GM23338 (cell line): ENCODE measurements at regions not wholly inside any gene's neighbourhood (a gene's known extent, or its start where the extent isn't known, plus 50 kb on each side); places are given as distances from the start of the nearest gene placed in this dataset.

Experiments
- ATAC-seq: fragments of 200-7000 bp; cut with Tn5 transposase; 3 replicates; pipeline ENCODE4 v1.9.1; 2020
- DNase-seq: peaks from one replicate; pipeline ENCODE4 v3.0.0-alpha.2; 2015; ENCODE audit warnings: low spot score
- H2AFZ ChIP-seq: fragments of 200-600 bp; sonication (generic); 2 replicates; pipeline ENCODE4 v1.8.0; 2016; ENCODE audit warnings: antibody characterized with exemption, mild to moderate bottlenecking, moderate library complexity
- H3F3A ChIP-seq: fragments of 200-600 bp; sonication (generic); replicated peaks from 2 replicates; pipeline ENCODE4 v1.8.0; 2017; ENCODE audit warnings: antibody characterized with exemption, mixed run types, low read depth
- H3K27ac ChIP-seq: fragments of 200-600 bp; sonication (generic); 2 replicates; pipeline ENCODE4 v1.6.1; 2016; ENCODE audit warnings: low read depth
- H3K27me3 ChIP-seq: fragments of 200-600 bp; sonication (generic); 2 replicates; pipeline ENCODE4 v1.8.0; 2016; ENCODE audit warnings: mild to moderate bottlenecking, mixed run types, moderate library complexity; ENCODE audit not compliant: insufficient read depth
- H3K36me3 ChIP-seq: fragments of 200-600 bp; sonication (generic); 2 replicates; pipeline ENCODE4 v1.8.0; 2016; ENCODE audit warnings: mild to moderate bottlenecking; ENCODE audit not compliant: insufficient read depth
- H3K4me1 ChIP-seq: fragments of 200-600 bp; sonication (generic); 2 replicates; pipeline ENCODE4 v1.8.0; 2016; ENCODE audit warnings: mild to moderate bottlenecking, moderate library complexity; ENCODE audit not compliant: insufficient read depth
- H3K4me2 ChIP-seq: fragments of 200-600 bp; sonication (generic); 2 replicates; pipeline ENCODE4 v1.7.1; 2017; ENCODE audit warnings: mixed run types
- H3K4me3 ChIP-seq: fragments of 200-600 bp; sonication (generic); 2 replicates; pipeline ENCODE4 v1.6.1; 2016; ENCODE audit warnings: mixed run types
- H3K79me2 ChIP-seq: fragments of 200-600 bp; sonication (generic); replicated peaks from 2 replicates; pipeline ENCODE4 v1.8.0; 2017; ENCODE audit warnings: mild to moderate bottlenecking; ENCODE audit not compliant: insufficient read depth
- H3K9me2 ChIP-seq: fragments of 200-600 bp; sonication (generic); 2 replicates; pipeline ENCODE4 v1.8.0; 2017; ENCODE audit not compliant: insufficient read depth
- H4K20me1 ChIP-seq: fragments of 200-600 bp; sonication (generic); replicated peaks from 2 replicates; pipeline ENCODE4 v1.8.0; 2017; ENCODE audit warnings: mild to moderate bottlenecking; ENCODE audit not compliant: insufficient read depth
- H3K27ac Mint-ChIP-seq: 2 replicates; pipeline ENCODE4 v1.8.0; 2020; ENCODE audit warnings: inconsistent platforms, mild to moderate bottlenecking, moderate library complexity, mixed read lengths
- H3K27me3 Mint-ChIP-seq: 3 replicates; pipeline ENCODE4 v1.8.0; 2022; ENCODE audit warnings: low read depth, mild to moderate bottlenecking, moderate library complexity, mixed read lengths, inconsistent platforms; ENCODE audit not compliant: insufficient read depth, poor library complexity
- H3K36me3 Mint-ChIP-seq: 3 replicates; pipeline ENCODE4 v1.8.0; 2021; ENCODE audit warnings: low read depth, mild to moderate bottlenecking, inconsistent platforms, moderate library complexity, mixed read lengths
- H3K4me1 Mint-ChIP-seq: 3 replicates; pipeline ENCODE4 v1.8.0; 2020; ENCODE audit warnings: mild to moderate bottlenecking, inconsistent platforms, mixed read lengths
- H3K4me3 Mint-ChIP-seq: 3 replicates; pipeline ENCODE4 v1.8.0; 2021; ENCODE audit warnings: moderate library complexity, mild to moderate bottlenecking, inconsistent platforms, mixed read lengths
- H3K9me3 Mint-ChIP-seq: 3 replicates; pipeline ENCODE4 v1.8.0; 2020; ENCODE audit warnings: moderate library complexity, mild to moderate bottlenecking, inconsistent platforms, mixed read lengths
- CTCF ChIP-seq, 2 experiments: fragments of 200-600 bp in 1 of 2; sonication (generic) in 1 of 2; conservative IDR thresholded peaks; 2 replicates each; pipeline versions ENCODE4 v1.5.1 to v1.6.1; 2016 to 2017; ENCODE audit warnings: antibody characterized with exemption in 2 of 2, low read depth in 2 of 2, mild to moderate bottlenecking in 2 of 2, moderate library complexity in 1 of 2
- JUNB ChIP-seq: IDR thresholded peaks from one replicate; pipeline ENCODE4 v1.6.1; 2016; ENCODE audit warnings: antibody characterized with exemption; ENCODE audit not compliant: unreplicated experiment
- NANOG ChIP-seq: IDR thresholded peaks from 2 replicates; pipeline ENCODE4 v1.6.1; 2016; ENCODE audit warnings: antibody characterized with exemption, borderline replicate concordance
- STAT1 ChIP-seq: IDR thresholded peaks from one replicate; pipeline ENCODE4 v1.6.1; 2016; ENCODE audit warnings: antibody characterized with exemption; ENCODE audit not compliant: unreplicated experiment
- ZNF114 ChIP-seq: fragments of 250-450 bp; sonication (Bioruptor Pico); IDR thresholded peaks from 2 replicates; pipeline ENCODE4 v1.5.0; 2020; ENCODE audit warnings: mild to moderate bottlenecking, moderate library complexity
- ZNF331 ChIP-seq: fragments of 250-450 bp; sonication (Bioruptor Pico); IDR thresholded peaks from 2 replicates; pipeline ENCODE4 v1.5.0; 2020; ENCODE audit warnings: low read depth, mild to moderate bottlenecking, moderate library complexity
- TF ChIP-seq, protein P1 (sequence below): IDR thresholded peaks from one replicate; pipeline ENCODE4 v1.6.1; 2018; ENCODE audit warnings: antibody characterized with exemption; ENCODE audit not compliant: unreplicated experiment
- TF ChIP-seq, protein P2 (sequence below): IDR thresholded peaks from 2 replicates; pipeline ENCODE4 v1.6.1; 2016; ENCODE audit warnings: antibody characterized with exemption

DNA sequence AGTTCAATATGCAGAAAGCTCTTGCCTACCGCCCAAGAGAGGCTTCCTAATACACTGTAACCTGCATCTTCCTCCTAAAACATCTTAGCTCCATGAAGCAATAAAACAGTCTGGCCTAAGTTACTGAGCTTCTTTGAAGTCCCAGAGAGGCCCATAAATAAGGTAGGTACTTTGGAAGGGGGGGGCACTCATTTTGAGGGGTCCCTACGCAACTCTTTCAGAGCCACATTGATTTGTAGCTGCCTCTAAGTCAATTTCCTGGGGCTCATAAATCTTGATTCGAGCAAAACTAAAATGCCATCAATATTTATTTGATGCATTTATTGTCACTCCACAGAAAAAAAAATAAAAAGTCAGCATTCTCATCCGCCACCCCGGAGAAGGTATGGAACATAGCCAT is 60.4 kb upstream of the SIX2 start (continued):
- TF ChIP-seq, protein P1, sequence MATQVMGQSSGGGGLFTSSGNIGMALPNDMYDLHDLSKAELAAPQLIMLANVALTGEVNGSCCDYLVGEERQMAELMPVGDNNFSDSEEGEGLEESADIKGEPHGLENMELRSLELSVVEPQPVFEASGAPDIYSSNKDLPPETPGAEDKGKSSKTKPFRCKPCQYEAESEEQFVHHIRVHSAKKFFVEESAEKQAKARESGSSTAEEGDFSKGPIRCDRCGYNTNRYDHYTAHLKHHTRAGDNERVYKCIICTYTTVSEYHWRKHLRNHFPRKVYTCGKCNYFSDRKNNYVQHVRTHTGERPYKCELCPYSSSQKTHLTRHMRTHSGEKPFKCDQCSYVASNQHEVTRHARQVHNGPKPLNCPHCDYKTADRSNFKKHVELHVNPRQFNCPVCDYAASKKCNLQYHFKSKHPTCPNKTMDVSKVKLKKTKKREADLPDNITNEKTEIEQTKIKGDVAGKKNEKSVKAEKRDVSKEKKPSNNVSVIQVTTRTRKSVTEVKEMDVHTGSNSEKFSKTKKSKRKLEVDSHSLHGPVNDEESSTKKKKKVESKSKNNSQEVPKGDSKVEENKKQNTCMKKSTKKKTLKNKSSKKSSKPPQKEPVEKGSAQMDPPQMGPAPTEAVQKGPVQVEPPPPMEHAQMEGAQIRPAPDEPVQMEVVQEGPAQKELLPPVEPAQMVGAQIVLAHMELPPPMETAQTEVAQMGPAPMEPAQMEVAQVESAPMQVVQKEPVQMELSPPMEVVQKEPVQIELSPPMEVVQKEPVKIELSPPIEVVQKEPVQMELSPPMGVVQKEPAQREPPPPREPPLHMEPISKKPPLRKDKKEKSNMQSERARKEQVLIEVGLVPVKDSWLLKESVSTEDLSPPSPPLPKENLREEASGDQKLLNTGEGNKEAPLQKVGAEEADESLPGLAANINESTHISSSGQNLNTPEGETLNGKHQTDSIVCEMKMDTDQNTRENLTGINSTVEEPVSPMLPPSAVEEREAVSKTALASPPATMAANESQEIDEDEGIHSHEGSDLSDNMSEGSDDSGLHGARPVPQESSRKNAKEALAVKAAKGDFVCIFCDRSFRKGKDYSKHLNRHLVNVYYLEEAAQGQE, result no peak

GRCh38 chr2:45068571-45069140 is 59.4 kb upstream of the SIX2 start:
- Histone ChIP-seq H3K36me3 (no peaks in the 10 kb centered on the region), H3K4me3 (no peak overlapping the region), H3K4me2 (no peak overlapping the region), H3K27ac (no peak overlapping the region), H3K4me1 (peaks cover 11% of the 10 kb centered on the region), H2AFZ (no peak overlapping the region; the same call in 1 of the 2 replicates), H3K9me2 (peaks cover 10% of the 10 kb centered on the region; the same call in 1 of the 2 replicates), H3K27me3 (no peaks in the 10 kb centered on the region), H3F3A (no peaks in the 10 kb centered on the region), H3K79me2 (no peaks in the 10 kb centered on the region), H4K20me1 (no peaks in the 10 kb centered on the region)
- peaks cover 7% of the 10 kb centered on the region for H3K27me3 Mint-ChIP-seq
- peaks cover 4% of the 10 kb centered on the region; the same call in 2 of the 3 replicates for H3K9me3 Mint-ChIP-seq
- no peak for DNase-seq
- H3K36me3 Mint-ChIP-seq, result peaks cover 4% of the 10 kb centered on the region; the same call in 2 of the 3 replicates
- H3K4me3 Mint-ChIP-seq, result no peak overlapping the region
- peak; percentile 22; the same call in 2 of the 3 replicates for ATAC-seq
- H3K27ac Mint-ChIP-seq, result no peak overlapping the region
- peaks cover 29% of the 10 kb centered on the region for H3K4me1 Mint-ChIP-seq
- TF ChIP-seq CTCF (conservative IDR thresholded peaks at IDR 0.05; ENCODE audit: low read depth in 2 of 2) (no peak), JUNB (no peak), ZNF114 (CRISPR knock-in tag) (no peak), STAT1 (no peak), NANOG (no peak), ZNF331 (CRISPR knock-in tag) (no peak)
- TF ChIP-seq, protein P2, sequence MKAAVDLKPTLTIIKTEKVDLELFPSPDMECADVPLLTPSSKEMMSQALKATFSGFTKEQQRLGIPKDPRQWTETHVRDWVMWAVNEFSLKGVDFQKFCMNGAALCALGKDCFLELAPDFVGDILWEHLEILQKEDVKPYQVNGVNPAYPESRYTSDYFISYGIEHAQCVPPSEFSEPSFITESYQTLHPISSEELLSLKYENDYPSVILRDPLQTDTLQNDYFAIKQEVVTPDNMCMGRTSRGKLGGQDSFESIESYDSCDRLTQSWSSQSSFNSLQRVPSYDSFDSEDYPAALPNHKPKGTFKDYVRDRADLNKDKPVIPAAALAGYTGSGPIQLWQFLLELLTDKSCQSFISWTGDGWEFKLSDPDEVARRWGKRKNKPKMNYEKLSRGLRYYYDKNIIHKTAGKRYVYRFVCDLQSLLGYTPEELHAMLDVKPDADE, result no peak
- TF ChIP-seq, protein P1, result no peak
